ENCODE measurements at regions not wholly inside any gene's neighbourhood (a gene's known extent, or its start where the extent isn't known, plus 50 kb on each side); places are given as distances from the start of the nearest gene placed in this dataset.

- no peak for TF ChIP-seq CTCF (IDR thresholded peaks at IDR 0.05)
- no peak for TF ChIP-seq POLR2A (IDR thresholded peaks at IDR 0.05)
Observed at GRCh38 chr12:89891933-89892332, 183.3 kb upstream of the ATP2B1 start.

Measured in heart left ventricle (tissue), 13 donors.